Activated CD8-positive, alpha-beta memory T cell treated with anti-CD3 and anti-CD28 coated beads, Interleukin-2, amount 50 U/mL, for 4 hours (primary cell): ENCODE measurements at regions not wholly inside any gene's neighbourhood (a gene's known extent, or its start where the extent isn't known, plus 50 kb on each side); places are given as distances from the start of the nearest gene placed in this dataset.
"Not testable (repeated sequence)": the region's sequence is repeated elsewhere in the genome, so short reads cannot be mapped to it uniquely, and the experiment has no call there.

Source experiments
- DNase-seq: peaks from one replicate; pipeline ENCODE4 v3.0.0-alpha.2; 2020

GRCh38 chr7:6939126-6939525 lies 113.1 kb upstream of the CCZ1B start:
- not testable (repeated sequence) for DNase-seq

GRCh38 chr7:6939896-6940295 lies 113.8 kb upstream of the CCZ1B start:
- not testable (repeated sequence) for DNase-seq

DNA sequence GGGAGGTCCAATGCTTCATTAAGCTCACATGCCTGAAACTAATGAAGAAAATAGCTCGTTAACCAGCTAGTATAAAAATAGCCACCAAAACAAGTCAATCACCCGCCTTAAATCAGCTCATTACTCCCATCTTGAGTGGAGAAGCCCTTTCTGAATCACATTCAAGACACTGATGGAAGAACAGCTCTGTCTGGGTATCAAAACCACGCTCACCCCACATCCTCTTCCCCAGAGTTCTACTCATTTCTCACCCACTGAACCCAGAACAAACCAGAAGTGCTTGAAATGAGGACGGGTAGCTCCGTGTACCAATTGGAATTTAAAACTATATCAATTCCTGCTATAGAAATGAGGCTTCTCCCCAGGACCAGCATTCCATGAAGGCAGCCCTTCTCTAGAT lies 120.8 kb upstream of the CCZ1B start:
- DNase-seq, result not testable (repeated sequence)

GRCh38 chr7:6950231-6950630 lies 124.2 kb upstream of the CCZ1B start:
- not testable (repeated sequence) for DNase-seq

DNA sequence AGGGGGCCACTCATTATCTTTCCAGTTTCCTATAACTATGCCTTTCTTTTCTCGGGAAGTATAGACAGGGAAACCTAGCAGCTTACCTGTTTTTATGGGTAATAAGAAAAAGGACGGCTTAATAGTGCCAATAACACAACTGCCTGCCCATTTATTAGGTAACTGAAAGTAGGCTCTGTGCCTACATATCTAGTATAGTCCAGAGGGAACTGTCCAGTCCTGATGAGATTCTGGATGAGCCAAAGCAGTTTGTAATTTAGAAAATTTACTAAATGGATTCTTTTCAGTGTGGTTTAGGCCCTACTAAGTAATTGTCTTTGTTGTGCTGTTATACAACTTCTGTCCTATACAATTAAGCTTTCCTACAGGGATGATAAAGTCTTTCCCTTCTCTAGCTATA lies 125.5 kb upstream of the CCZ1B start:
- DNase-seq, result not testable (repeated sequence)

DNA sequence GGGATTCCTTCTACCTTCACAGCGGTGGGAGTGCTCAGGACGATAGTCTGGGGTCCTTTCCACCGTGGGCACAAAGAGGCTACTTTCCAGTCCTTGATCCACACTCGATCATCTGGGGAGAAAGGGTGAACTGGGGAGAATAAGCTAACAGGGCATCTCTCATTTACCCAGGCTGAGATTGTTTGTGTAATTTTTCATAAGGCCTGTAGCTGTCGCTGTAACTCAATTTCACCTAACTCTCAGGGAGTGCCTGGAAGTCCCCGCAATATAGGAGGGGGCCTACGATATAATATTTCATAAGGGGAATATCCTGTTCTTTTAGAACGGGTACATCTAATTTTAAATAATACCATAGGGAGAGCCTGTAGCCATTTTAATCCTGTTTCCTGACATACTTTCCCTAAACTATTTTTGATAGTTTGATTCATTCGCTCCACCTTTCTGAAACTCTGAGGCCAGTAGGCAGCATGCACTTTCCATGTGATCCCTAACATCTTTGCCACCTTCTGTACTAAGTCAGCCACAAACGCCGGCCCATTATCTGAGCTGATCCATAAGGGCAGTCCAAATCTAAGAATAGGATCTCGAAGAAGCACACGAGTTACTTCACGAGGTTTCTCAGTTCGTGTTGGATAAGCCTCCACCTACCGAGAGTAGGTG lies 127.2 kb upstream of the CCZ1B start:
- DNase-seq, result not testable (repeated sequence)

- DNase-seq, result not testable (repeated sequence)
These were observed 127.7 kb upstream of the CCZ1B start for GRCh38 chr7:6953798-6954181.

GRCh38 chr7:6955385-6955784 lies 129.3 kb upstream of the CCZ1B start:
- DNase-seq, result not testable (repeated sequence)

GRCh38 chr7:6955990-6956566 lies 130.0 kb upstream of the CCZ1B start:
- DNase-seq, result not testable (repeated sequence)

DNA sequence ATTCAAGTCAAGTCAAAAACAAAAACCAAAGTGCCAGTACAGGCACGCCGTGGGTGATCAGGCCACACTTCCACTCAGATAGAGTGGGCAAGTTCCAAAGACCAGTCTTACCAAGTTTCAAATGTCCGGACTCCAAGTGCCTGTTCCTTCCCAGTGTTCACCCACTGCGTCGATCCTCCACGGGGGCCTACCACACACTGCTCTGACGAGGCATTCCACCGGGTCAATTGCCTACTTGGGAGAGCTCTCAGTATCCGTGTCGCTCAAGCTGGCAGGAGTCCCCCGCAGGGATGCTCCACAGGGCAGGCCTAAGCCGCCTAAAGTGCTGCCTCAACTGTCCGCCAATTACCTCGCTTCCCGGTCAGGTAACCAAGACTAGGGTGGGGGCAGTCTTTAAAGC lies 132.3 kb upstream of the CCZ1B start:
- DNase-seq, result not testable (repeated sequence)

GRCh38 chr7:6959942-6960341 lies 133.9 kb upstream of the CCZ1B start:
- DNase-seq, result not testable (repeated sequence)

- DNase-seq, result not testable (repeated sequence)
These were observed 136.8 kb upstream of the CCZ1B start for GRCh38 chr7:6962871-6963270.

DNA sequence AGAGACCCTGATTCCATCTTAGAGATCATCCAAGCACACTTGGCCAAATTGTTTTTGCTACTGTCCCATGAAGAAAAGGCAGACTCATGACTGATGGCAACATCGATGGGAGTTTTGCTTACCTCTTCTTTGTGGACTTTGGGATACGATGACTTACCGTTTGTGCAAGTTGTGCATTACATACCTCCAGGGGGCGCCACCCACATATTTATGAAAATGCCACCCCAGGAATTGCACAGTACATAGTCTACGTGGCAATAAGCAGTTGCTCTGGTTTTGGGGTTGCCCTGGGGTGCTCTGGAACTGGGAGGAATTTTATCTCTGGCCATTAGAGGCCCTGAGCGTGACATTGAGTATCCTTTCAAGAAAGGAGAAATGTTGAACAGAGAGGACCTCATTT lies 139.0 kb upstream of the CCZ1B start:
- peak; percentile 63 for DNase-seq

GRCh38 chr7:6970180-6970579 lies 144.1 kb upstream of the CCZ1B start:
- not testable (repeated sequence) for DNase-seq

DNA sequence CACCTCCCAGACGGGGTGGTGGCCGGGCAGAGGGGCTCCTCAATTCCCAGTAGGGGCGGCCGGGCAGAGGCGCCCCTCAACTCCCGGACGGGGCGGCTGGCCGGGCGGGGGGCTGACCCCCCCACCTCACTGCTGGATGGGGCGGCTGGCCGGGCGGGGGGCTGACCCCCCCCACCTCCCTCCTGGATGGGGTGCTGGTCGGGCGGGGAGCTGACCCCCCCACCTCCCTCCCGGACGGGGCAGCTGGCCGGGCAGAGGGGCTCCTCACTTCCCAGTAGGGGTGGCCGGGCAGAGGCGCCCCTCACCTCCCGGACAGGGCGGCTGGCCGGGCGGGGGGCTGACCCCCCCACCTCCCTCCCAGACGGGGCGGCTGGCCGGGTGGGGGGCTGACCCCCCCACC lies 148.8 kb upstream of the CCZ1B start:
- DNase-seq, result not testable (repeated sequence)

DNA sequence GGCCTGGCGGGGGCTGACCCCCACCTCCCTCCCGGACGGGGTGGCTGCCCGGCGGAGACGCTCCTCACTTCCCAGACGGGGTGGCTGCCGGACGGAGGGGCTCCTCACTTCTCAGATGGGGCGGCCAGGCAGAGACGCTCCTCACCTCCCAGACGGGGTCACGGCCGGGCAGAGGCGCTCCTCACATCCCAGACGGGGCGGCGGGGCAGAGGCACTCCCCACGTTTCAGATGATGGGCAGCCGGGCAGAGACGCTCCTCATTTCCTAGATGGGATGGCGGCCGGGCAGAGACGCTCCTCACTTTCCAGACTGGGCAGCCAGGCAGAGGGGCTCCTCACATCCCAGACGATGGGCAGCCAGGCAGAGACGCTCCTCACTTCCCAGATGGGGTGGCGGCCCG lies 149.3 kb upstream of the CCZ1B start:
- not testable (repeated sequence) for DNase-seq

DNA sequence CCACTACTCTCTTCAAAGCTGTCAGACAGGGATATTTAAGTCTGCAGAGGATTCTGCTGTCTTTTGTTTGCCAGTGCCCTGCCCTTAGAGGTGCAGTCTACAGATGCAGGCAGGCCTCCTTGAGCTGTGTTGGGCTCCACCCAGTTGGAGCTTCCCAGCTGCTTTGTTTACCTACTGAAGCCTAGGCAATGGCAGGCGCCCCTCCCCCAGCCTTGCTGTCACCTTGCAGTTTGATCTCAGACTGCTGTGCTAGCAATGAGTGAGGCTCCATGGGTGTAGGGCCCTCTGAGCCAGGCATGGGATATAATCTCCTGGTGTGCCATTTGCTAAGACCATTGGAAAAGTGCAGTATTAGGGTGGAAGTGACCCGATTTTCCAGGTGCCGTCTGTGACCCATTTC lies 151.3 kb upstream of the CCZ1B start:
- DNase-seq, result not testable (repeated sequence)

DNA sequence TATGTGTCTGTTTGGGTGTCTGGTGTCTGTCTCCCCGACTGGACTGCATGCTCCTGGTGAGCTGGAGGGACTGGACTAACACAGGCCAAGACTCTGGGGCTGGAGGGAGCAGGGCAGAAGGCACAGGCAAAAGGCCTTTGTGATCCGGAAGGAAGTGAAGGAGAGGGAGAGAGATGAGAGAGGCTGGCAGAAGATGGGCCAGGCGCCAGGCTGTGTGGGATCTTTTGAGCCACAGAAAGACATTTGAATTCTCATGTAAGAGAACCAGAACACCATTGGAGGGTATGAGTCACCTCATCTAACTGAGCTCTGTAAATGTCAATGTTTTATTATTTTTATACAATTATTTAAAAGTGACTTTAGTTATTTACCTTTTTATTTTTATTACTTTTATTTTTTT lies 152.3 kb upstream of the CCZ1B start:
- not testable (repeated sequence) for DNase-seq

GRCh38 chr7:6979456-6979855 lies 153.4 kb upstream of the CCZ1B start:
- DNase-seq, result not testable (repeated sequence)

DNA sequence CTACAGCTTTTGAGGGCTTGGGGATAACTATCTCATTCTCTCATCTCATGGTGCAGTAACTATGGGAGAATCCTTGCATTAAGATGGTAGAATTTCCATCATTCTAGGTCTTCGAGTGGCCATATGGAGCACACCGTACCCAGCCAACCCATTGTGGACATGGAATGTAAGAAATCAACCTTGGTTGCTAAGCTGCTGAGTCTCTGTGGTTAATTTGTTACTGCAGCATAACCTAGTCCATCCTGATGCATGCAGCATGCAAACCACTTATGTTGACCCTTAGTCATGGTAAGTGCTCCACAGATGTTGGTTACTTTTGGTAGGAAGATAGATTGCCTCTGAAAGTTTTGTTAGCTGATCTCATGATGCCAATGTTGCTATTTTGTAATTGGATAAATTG lies 156.3 kb upstream of the CCZ1B start:
- DNase-seq, result not testable (repeated sequence)

DNA sequence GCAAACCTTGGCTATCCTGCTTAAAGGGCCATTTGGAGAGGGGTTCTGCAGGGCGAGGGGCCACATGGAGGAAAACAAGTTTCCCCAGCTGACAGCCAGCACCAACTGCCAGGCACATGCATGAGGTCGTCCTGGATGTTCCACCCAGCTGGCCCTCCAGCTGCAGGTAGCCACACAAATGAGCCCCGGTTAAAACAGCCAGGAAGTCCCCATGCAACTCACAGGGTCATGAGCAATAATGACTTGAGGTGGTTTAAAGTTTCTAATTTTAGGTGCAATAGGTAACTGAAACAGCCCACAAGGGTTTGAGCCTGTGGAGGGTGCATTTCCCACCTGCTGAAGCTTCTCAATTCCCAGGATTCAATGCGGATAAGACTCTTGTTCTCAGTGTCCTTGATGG lies 160.8 kb upstream of the CCZ1B start:
- not testable (repeated sequence) for DNase-seq

- DNase-seq, result not testable (repeated sequence)
These were observed 162.5 kb upstream of the CCZ1B start for GRCh38 chr7:6988608-6989007.

- not testable (repeated sequence) for DNase-seq
These were observed 163.9 kb upstream of the CCZ1B start for GRCh38 chr7:6989968-6990367.

GRCh38 chr7:6990426-6991152 lies 164.5 kb upstream of the CCZ1B start:
- DNase-seq, result not testable (repeated sequence)
